Mesenchymal stem cell (in vitro differentiated cells and primary cell): ENCODE measurements at regions not wholly inside any gene's neighbourhood (a gene's known extent, or its start where the extent isn't known, plus 50 kb on each side); places are given as distances from the start of the nearest gene placed in this dataset.

Experiments used
- DNase-seq: peaks from one replicate; pipeline ENCODE4 v3.0.0-alpha.2; 2013
- H2AFZ ChIP-seq: one replicate; pipeline ENCODE4 v1.6.1; 2013; ENCODE audit warnings: low read depth, mild to moderate bottlenecking, control low read depth, inconsistent platforms, low read length, moderate library complexity
- H2AK5ac ChIP-seq: 2 replicates; pipeline ENCODE4 v1.6.1; 2013; ENCODE audit warnings: low read length, moderate library complexity, mild to moderate bottlenecking, inconsistent platforms; ENCODE audit not compliant: severe bottlenecking
- H2BK120ac ChIP-seq: one replicate; pipeline ENCODE4 v1.6.1; 2013; ENCODE audit warnings: low read depth, mild to moderate bottlenecking, inconsistent platforms, low read length, moderate library complexity
- H2BK12ac ChIP-seq, 2 experiments: one replicate each; pipeline ENCODE4 v1.6.1; 2013; ENCODE audit warnings: inconsistent platforms in 2 of 2, low read length in 2 of 2, mild to moderate bottlenecking in 2 of 2, moderate library complexity in 2 of 2, control low read depth in 1 of 2
- H2BK15ac ChIP-seq: one replicate; pipeline ENCODE4 v1.6.1; 2013; ENCODE audit warnings: mild to moderate bottlenecking, low read depth, inconsistent platforms; ENCODE audit not compliant: poor library complexity, severe bottlenecking
- H2BK5ac ChIP-seq: 2 replicates; pipeline ENCODE4 v1.6.1; 2013; ENCODE audit warnings: low read depth, mild to moderate bottlenecking, low read length, control low read depth, inconsistent platforms; ENCODE audit not compliant: poor library complexity, severe bottlenecking
- H3K14ac ChIP-seq, 2 experiments: one replicate each; pipeline ENCODE4 v1.6.1; 2013; ENCODE audit warnings: inconsistent platforms in 2 of 2, low read length in 2 of 2, control low read depth in 1 of 2, mild to moderate bottlenecking in 1 of 2, moderate library complexity in 1 of 2
- H3K18ac ChIP-seq, 2 experiments: one replicate each; pipeline ENCODE4 v1.6.1; 2013; ENCODE audit warnings: inconsistent platforms in 2 of 2, low read length in 2 of 2, control low read depth in 1 of 2, low read depth in 1 of 2, mild to moderate bottlenecking in 1 of 2
- H3K23ac ChIP-seq, 2 experiments: one replicate each; pipeline ENCODE4 v1.6.1; 2013; ENCODE audit warnings: inconsistent platforms in 2 of 2, low read length in 2 of 2, mild to moderate bottlenecking in 2 of 2, moderate library complexity in 2 of 2, control low read depth in 1 of 2
- H3K27ac ChIP-seq: 2 replicates; pipeline ENCODE4 v1.5.1; 2013; ENCODE audit warnings: mild to moderate bottlenecking, moderate library complexity, low read length, control low read depth, inconsistent platforms; ENCODE audit not compliant: poor library complexity, severe bottlenecking
- H3K27me3 ChIP-seq, 2 experiments: 2 replicates each; pipeline versions ENCODE4 v1.6.1 to v1.7.0; 2013; ENCODE audit warnings: low read length in 2 of 2, mild to moderate bottlenecking in 2 of 2, moderate library complexity in 2 of 2, control low read depth in 1 of 2, inconsistent platforms in 1 of 2; ENCODE audit not compliant: control insufficient read depth in 1 of 2, insufficient read depth in 1 of 2
- H3K36me3 ChIP-seq, 2 experiments: 2 replicates each; pipeline versions ENCODE4 v1.6.1 to v1.7.0; 2013; ENCODE audit warnings: low read length in 2 of 2, control low read depth in 1 of 2, inconsistent platforms in 1 of 2, low read depth in 1 of 2, mild to moderate bottlenecking in 1 of 2; ENCODE audit not compliant: insufficient read depth in 2 of 2, control insufficient read depth in 1 of 2
- H3K4ac ChIP-seq, 2 experiments: one replicate each; pipeline ENCODE4 v1.6.1; 2013; ENCODE audit warnings: inconsistent platforms in 2 of 2, low read length in 2 of 2, mild to moderate bottlenecking in 2 of 2, moderate library complexity in 2 of 2, control low read depth in 1 of 2, low read depth in 1 of 2
- H3K4me1 ChIP-seq: 2 replicates; pipeline ENCODE4 v1.6.1; 2013; ENCODE audit warnings: low read depth, low read length, control low read depth; ENCODE audit not compliant: control insufficient read depth, insufficient read depth
- H3K4me2 ChIP-seq: 2 replicates; pipeline ENCODE4 v1.6.1; 2013; ENCODE audit warnings: low read length, mild to moderate bottlenecking, inconsistent platforms; ENCODE audit not compliant: poor library complexity, severe bottlenecking
- H3K4me3 ChIP-seq, 2 experiments: 2 replicates each; pipeline versions ENCODE4 v1.5.1 to v1.7.0; 2013; ENCODE audit warnings: low read length in 2 of 2, mild to moderate bottlenecking in 2 of 2, control low read depth in 1 of 2, low read depth in 1 of 2; ENCODE audit not compliant: insufficient read depth in 1 of 2
- H3K79me1 ChIP-seq: replicated peaks from 2 replicates; pipeline ENCODE4 v1.6.1; 2013; ENCODE audit warnings: mild to moderate bottlenecking, control low read depth, low read length, inconsistent platforms; ENCODE audit not compliant: poor library complexity, severe bottlenecking
- H3K9ac ChIP-seq: 2 replicates; pipeline ENCODE4 v1.7.0; 2013; ENCODE audit warnings: mild to moderate bottlenecking, low read length, moderate library complexity
- H3K9me3 ChIP-seq: 2 replicates; pipeline ENCODE4 v1.7.0; 2013; ENCODE audit warnings: mild to moderate bottlenecking, low read length; ENCODE audit not compliant: control insufficient read depth
- H4K8ac ChIP-seq: one replicate; pipeline ENCODE4 v1.6.1; 2013; ENCODE audit warnings: inconsistent platforms, mild to moderate bottlenecking, low read length, moderate library complexity
- H4K91ac ChIP-seq: one replicate; pipeline ENCODE4 v1.6.1; 2013; ENCODE audit warnings: mild to moderate bottlenecking, low read length, inconsistent platforms
- WGBS: methylation state at CpG from one replicate; pipeline ENCODE4 v1.1.7; 2013; ENCODE audit warnings: mixed read lengths; 5-methylcytosine and 5-hydroxymethylcytosine counted together

DNA sequence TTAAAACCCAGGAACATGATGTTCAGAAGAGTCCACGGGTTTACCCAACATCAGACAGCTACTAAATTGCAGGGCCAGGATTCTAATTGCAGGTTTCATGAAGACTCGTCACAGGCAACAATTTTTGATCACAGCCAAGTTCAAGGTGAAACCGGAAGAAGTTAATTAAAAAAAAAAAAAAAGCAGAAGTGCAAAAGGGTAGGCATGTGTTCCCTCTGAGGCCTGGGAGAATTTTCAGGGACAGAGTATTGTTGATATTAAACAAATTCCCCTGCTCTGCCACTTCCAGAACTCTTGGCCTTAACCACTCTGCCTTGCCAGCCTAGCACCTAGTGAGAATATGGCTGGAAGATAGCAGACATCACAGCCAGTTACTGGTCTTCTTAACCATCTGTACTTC, 99.4 kb upstream of the TRIB2 start:
- WGBS = 86% methylated on average over 3 of the region's 3 CpGs
- Histone ChIP-seq H2AK5ac (no peak overlapping the region), H4K91ac (no peak overlapping the region), H2AFZ (no peak overlapping the region), H2BK120ac (no peak overlapping the region), H3K9me3 (no peaks in the 10 kb centered on the region), H3K14ac (no peak overlapping the region), H3K36me3 (no peaks in the 10 kb centered on the region), H3K79me1 (no peaks in the 10 kb centered on the region), H2BK15ac (no peak overlapping the region), H3K4me2 (no peak overlapping the region), H3K27me3 (no peaks in the 10 kb centered on the region), H3K23ac (no peak overlapping the region), H2BK12ac (no peak overlapping the region), H2BK5ac (no peak overlapping the region), H3K9ac (no peak overlapping the region), H3K4ac (no peak overlapping the region), H3K4me1 (peaks cover 9% of the 10 kb centered on the region), H3K27ac (no peak overlapping the region), H3K4me3 (no peak overlapping the region), H4K8ac (no peak overlapping the region), H3K18ac (no peak overlapping the region)
- no peak for DNase-seq

DNA sequence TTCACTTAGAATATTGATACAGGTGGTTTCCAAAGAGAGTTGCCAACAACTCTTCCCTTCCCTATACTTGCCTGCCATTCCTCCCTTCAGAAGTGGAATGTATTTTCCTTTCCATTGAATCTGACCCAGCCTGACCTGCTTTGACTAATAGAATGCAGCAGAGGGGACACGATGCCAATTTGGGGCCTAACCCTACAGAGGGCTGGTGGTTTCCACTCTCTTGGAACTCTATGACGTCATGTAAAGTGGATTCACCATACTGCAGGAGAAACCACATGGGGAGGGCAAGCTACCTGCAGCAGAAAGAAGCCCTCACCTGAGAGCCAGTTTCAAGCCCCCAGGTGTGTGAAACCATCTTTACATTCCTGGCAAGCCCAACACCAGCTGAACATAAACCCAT, 98.9 kb upstream of the TRIB2 start:
- no peak overlapping the region for H3K9ac ChIP-seq
- H3K4me2 ChIP-seq = no peak overlapping the region
- H2BK12ac ChIP-seq = no peak overlapping the region
- no peak overlapping the region for H2BK15ac ChIP-seq
- no peak overlapping the region for H4K91ac ChIP-seq
- no peak overlapping the region for H2BK120ac ChIP-seq
- H3K23ac ChIP-seq = no peak overlapping the region
- H3K9me3 ChIP-seq = no peaks in the 10 kb centered on the region
- no peak overlapping the region for H3K4me3 ChIP-seq
- H4K8ac ChIP-seq = no peak overlapping the region
- no peak for DNase-seq
- no peak overlapping the region for H2AFZ ChIP-seq
- H2AK5ac ChIP-seq = no peak overlapping the region
- no peak overlapping the region for H3K18ac ChIP-seq
- H3K79me1 ChIP-seq = no peaks in the 10 kb centered on the region
- no peak overlapping the region for H3K4ac ChIP-seq
- no peaks in the 10 kb centered on the region for H3K36me3 ChIP-seq
- no peaks in the 10 kb centered on the region for H3K27me3 ChIP-seq
- no peak overlapping the region for H3K27ac ChIP-seq
- no peak overlapping the region for H2BK5ac ChIP-seq
- WGBS = 98% methylated on average over 2 of the region's 2 CpGs
- H3K14ac ChIP-seq = no peak overlapping the region
- H3K4me1 ChIP-seq = peaks cover 9% of the 10 kb centered on the region

DNA sequence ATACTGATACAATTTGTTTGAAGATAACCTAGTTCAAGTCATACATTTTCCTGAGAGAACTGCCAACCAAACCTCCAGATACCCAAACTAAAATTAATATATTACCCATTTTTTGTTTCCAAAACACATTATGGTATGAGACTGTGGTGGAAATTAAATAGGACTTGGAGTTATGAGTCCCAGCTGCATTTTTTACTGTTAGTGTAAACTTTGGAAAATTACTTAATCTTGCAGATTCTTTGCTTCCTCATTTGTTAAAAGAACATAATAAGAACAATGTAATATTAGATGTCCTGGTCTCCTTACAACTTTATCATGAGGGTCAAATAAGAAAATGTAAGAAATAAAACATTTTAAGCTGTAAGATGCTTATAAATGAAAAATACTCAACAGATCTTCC, 98.2 kb upstream of the TRIB2 start:
- H2BK5ac ChIP-seq = no peak overlapping the region
- H3K36me3 ChIP-seq = no peaks in the 10 kb centered on the region
- H3K23ac ChIP-seq = no peak overlapping the region
- no peak overlapping the region for H3K27ac ChIP-seq
- H4K8ac ChIP-seq = no peak overlapping the region
- no peak overlapping the region for H3K4me3 ChIP-seq
- H4K91ac ChIP-seq = no peak overlapping the region
- peaks cover 5% of the 10 kb centered on the region for H3K4me1 ChIP-seq
- H3K9me3 ChIP-seq = no peaks in the 10 kb centered on the region
- no peak overlapping the region for H3K18ac ChIP-seq
- no peak overlapping the region for H2AFZ ChIP-seq
- no peak overlapping the region for H2BK12ac ChIP-seq
- H3K4ac ChIP-seq = no peak overlapping the region
- no peak overlapping the region for H3K14ac ChIP-seq
- no peaks in the 10 kb centered on the region for H3K79me1 ChIP-seq
- DNase-seq = no peak
- H3K27me3 ChIP-seq = no peaks in the 10 kb centered on the region
- no peak overlapping the region for H2AK5ac ChIP-seq
- no peak overlapping the region for H3K9ac ChIP-seq
- H2BK120ac ChIP-seq = no peak overlapping the region
- H3K4me2 ChIP-seq = no peak overlapping the region
- no peak overlapping the region for H2BK15ac ChIP-seq

DNA sequence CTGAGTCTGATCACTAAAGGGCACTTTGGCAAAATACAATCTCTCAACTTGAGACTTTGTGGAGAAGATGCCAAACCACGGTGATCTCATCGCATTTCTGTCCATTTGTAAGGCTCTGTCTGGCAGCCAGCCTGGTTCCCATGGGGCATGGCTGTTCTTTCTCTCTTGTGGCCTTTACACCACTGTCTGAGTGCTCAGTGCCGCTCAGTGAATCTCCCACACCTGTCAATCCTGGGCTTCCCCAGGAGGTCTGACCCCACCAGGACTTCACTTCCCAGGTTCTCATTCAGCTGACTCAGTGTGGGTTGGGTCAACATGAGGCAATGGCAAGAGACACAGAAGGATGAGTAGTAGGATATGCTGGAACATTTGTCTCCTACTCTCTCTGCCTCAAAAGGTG, 96.8 kb upstream of the TRIB2 start:
- Histone ChIP-seq H3K14ac (no peak overlapping the region), H3K27me3 (peaks cover 0 to 3% of the 10 kb centered on the region in 2 experiments), H4K91ac (no peak overlapping the region), H3K9ac (no peak overlapping the region), H3K23ac (no peak overlapping the region), H3K4me2 (no peak overlapping the region), H3K79me1 (no peaks in the 10 kb centered on the region), H2BK120ac (no peak overlapping the region), H2AK5ac (no peak overlapping the region), H2BK15ac (no peak overlapping the region), H3K18ac (no peak overlapping the region), H3K4me1 (peaks cover 5% of the 10 kb centered on the region), H3K4ac (no peak overlapping the region), H2BK12ac (no peak overlapping the region), H3K27ac (no peak overlapping the region), H2BK5ac (no peak overlapping the region), H4K8ac (no peak overlapping the region), H3K4me3 (no peak overlapping the region), H2AFZ (no peak overlapping the region), H3K9me3 (no peaks in the 10 kb centered on the region), H3K36me3 (no peaks in the 10 kb centered on the region)
- DNase-seq = peak; percentile 75
- WGBS = 95% methylated on average over 2 of the region's 3 CpGs
